Ishikawa (cell line): ENCODE measurements at regions not wholly inside any gene's neighbourhood (a gene's known extent, or its start where the extent isn't known, plus 50 kb on each side); places are given as distances from the start of the nearest gene placed in this dataset.

ENCODE experiments used
- CEBPB ChIP-seq: IDR thresholded peaks from 2 replicates; pipeline ENCODE4 v1.6.1; 2012
- CREB1 ChIP-seq: IDR thresholded peaks from 2 replicates; pipeline ENCODE4 v1.6.1; 2012; ENCODE audit warnings: low read depth
- EGR1 ChIP-seq: IDR thresholded peaks from 2 replicates; pipeline ENCODE4 v1.6.1; 2012
- EP300 ChIP-seq: IDR thresholded peaks from 2 replicates; pipeline ENCODE4 v1.6.1; 2012; ENCODE audit warnings: borderline replicate concordance
- FOXM1 ChIP-seq: IDR thresholded peaks from 2 replicates; pipeline ENCODE4 v1.6.1; 2012; ENCODE audit warnings: low read depth, borderline replicate concordance
- MAX ChIP-seq: IDR thresholded peaks from 2 replicates; pipeline ENCODE4 v1.6.1; 2012
- NFIC ChIP-seq: IDR thresholded peaks from 2 replicates; pipeline ENCODE4 v1.6.1; 2012
- RAD21 ChIP-seq: IDR thresholded peaks from 2 replicates; pipeline ENCODE4 v1.6.1; 2012; ENCODE audit warnings: low read depth
- REST ChIP-seq: IDR thresholded peaks from 2 replicates; pipeline ENCODE4 v1.6.1; 2012; ENCODE audit warnings: low read depth, mild to moderate bottlenecking
- TAF1 ChIP-seq: IDR thresholded peaks from 2 replicates; pipeline ENCODE4 v1.6.1; 2012; ENCODE audit warnings: low read depth, mild to moderate bottlenecking
- TCF12 ChIP-seq: IDR thresholded peaks from 2 replicates; pipeline ENCODE4 v1.6.1; 2012; ENCODE audit warnings: low read depth
- TEAD4 ChIP-seq: IDR thresholded peaks from 2 replicates; pipeline ENCODE4 v1.6.1; 2012
- USF1 ChIP-seq: IDR thresholded peaks from 2 replicates; pipeline ENCODE4 v1.6.1; 2012
- YY1 ChIP-seq: IDR thresholded peaks from 2 replicates; pipeline ENCODE4 v1.6.1; 2012; ENCODE audit warnings: low read depth
- ZBTB7A ChIP-seq: IDR thresholded peaks from 2 replicates; pipeline ENCODE4 v1.6.1; 2012; ENCODE audit warnings: low read depth

- TF ChIP-seq CREB1, result no peak
- no peak for TF ChIP-seq YY1
- no peak for TF ChIP-seq REST
- no peak for TF ChIP-seq FOXM1
- TF ChIP-seq EGR1, result no peak
- no peak for TF ChIP-seq TCF12
Measured at GRCh38 chr5:144547098-144547499, 376.4 kb downstream of the KCTD16 start.

- TF ChIP-seq ZBTB7A, result no peak
- TF ChIP-seq EGR1, result no peak
- no peak for TF ChIP-seq CREB1
- TF ChIP-seq NFIC, result no peak
- no peak for TF ChIP-seq MAX
- TF ChIP-seq EP300, result no peak
- TF ChIP-seq TCF12, result no peak
- no peak for TF ChIP-seq FOXM1
- no peak for TF ChIP-seq TAF1
- TF ChIP-seq CEBPB, result no peak
- TF ChIP-seq USF1, result no peak
- no peak for TF ChIP-seq YY1
- TF ChIP-seq REST, result no peak
- no peak for TF ChIP-seq RAD21
- no peak for TF ChIP-seq TEAD4
Measured at GRCh38 chr5:144538845-144539244, 368.2 kb downstream of the KCTD16 start.
